SU-DHL-6 (cell line): ENCODE measurements at regions not wholly inside any gene's neighbourhood (a gene's known extent, or its start where the extent isn't known, plus 50 kb on each side); places are given as distances from the start of the nearest gene placed in this dataset.

Experiments used
- H2AFZ ChIP-seq: fragments of 200-600 bp; sonication (generic); 2 replicates; pipeline ENCODE4 v1.6.1; 2014; ENCODE audit warnings: low read depth, mild to moderate bottlenecking, moderate library complexity, mixed read lengths, antibody characterized with exemption, low read length; ENCODE audit not compliant: severe bottlenecking
- H3F3A ChIP-seq: fragments of 200-600 bp; shearing (Covaris generic); 2 replicates; pipeline ENCODE4 v1.6.0; 2016; ENCODE audit warnings: antibody characterized with exemption, mild to moderate bottlenecking; ENCODE audit not compliant: insufficient read depth
- H3K27ac ChIP-seq: fragments of 200-600 bp; sonication (generic); 2 replicates; pipeline ENCODE4 v1.5.1; 2016; ENCODE audit warnings: low read depth, mild to moderate bottlenecking, low read length, moderate library complexity, mixed read lengths
- H3K27me3 ChIP-seq: fragments of 200-600 bp; sonication (generic), shearing (Covaris generic); 2 replicates; pipeline ENCODE4 v1.6.0; 2014; ENCODE audit warnings: mild to moderate bottlenecking, low read length
- H3K36me3 ChIP-seq: fragments of 200-600 bp; sonication (generic); 2 replicates; pipeline ENCODE4 v1.6.1; 2014; ENCODE audit warnings: mild to moderate bottlenecking, low read length, mixed read lengths
- H3K4me2 ChIP-seq: fragments of 300-600, 200-600 bp; shearing (Covaris generic), sonication (generic); 2 replicates; pipeline ENCODE4 v1.6.0; 2014; ENCODE audit warnings: low read length, low read depth, mild to moderate bottlenecking; ENCODE audit not compliant: poor library complexity, severe bottlenecking
- H3K4me3 ChIP-seq: fragments of 200-600 bp; sonication (generic); 2 replicates; pipeline ENCODE4 v1.5.1; 2014; ENCODE audit warnings: antibody characterized with exemption, low read length, mild to moderate bottlenecking, mixed read lengths; ENCODE audit not compliant: insufficient read depth, poor library complexity, severe bottlenecking
- H3K79me2 ChIP-seq: fragments of 200-600 bp; sonication (generic); 2 replicates; pipeline ENCODE4 v1.6.1; 2014; ENCODE audit warnings: mild to moderate bottlenecking, low read length, moderate library complexity; ENCODE audit not compliant: insufficient read depth
- H3K9ac ChIP-seq: fragments of 200-600 bp; sonication (generic); 2 replicates; pipeline ENCODE4 v1.7.0; 2014; ENCODE audit warnings: mild to moderate bottlenecking, low read length
- H3K9me2 ChIP-seq: fragments of 200-600 bp; sonication (generic); replicated peaks from 2 replicates; pipeline ENCODE4 v1.6.1; 2014; ENCODE audit warnings: low read length; ENCODE audit not compliant: insufficient read depth
- H3K9me3 ChIP-seq: fragments of 200-600 bp; sonication (generic); 2 replicates; pipeline ENCODE4 v1.6.1; 2014; ENCODE audit warnings: low read length, mixed read lengths; ENCODE audit not compliant: insufficient read depth
- H4K20me1 ChIP-seq: fragments of 200-600 bp; sonication (generic); 2 replicates; pipeline ENCODE4 v1.6.1; 2014; ENCODE audit warnings: low read depth, mild to moderate bottlenecking, antibody characterized with exemption, low read length, moderate library complexity, mixed read lengths
- EZH2phosphoT487 ChIP-seq: fragments of 200-600 bp; sonication (generic), shearing (Covaris generic); conservative IDR thresholded peaks from 2 replicates; pipeline ENCODE4 v1.6.1; 2018; ENCODE audit warnings: mild to moderate bottlenecking, antibody characterized with exemption, low read length, moderate library complexity, mixed read lengths
- TF ChIP-seq, protein P1 (sequence below): fragments of 200-600 bp; sonication (generic); IDR thresholded peaks from one replicate; pipeline ENCODE4 v1.5.1; 2017; ENCODE audit warnings: antibody characterized with exemption, mild to moderate bottlenecking, low read length, moderate library complexity; ENCODE audit not compliant: insufficient read depth, poor library complexity, severe bottlenecking

DNA sequence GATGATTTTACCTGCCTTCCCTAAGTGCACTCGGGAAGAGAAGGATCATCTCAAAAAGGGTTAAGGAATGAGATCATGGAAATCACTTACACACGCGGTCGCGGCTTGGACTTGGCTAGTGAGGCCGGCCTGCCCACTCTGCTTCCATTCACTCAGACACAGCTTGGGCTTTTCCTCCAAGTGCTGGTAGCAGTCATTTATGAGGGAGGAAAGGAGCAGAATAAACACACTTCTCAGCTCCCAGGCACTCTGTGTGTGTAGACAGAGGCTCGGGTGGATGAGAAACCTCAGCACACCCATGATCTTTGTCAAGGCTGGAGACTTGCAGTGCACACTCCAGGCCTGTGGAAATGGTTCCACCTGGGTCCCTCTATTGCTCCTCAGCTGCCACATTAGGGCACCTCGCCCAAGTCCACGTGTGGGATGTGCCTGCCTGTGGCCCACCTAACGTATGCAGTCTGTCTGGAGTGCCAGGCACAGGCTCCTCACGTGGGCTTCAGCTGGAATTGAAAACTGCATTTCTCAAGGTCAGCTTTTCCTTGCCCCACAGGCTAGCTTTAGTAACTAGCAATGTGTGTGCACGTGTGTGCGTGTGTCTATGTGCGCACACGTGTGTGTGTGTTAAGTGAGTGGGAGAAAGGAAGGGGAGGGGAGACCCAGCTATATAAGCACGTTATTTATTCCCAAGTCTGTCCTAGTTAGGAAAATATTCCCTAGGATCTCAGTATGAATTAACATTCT is 288.4 kb downstream of the SOX11 start:
- H3K9me3 ChIP-seq, result no peaks in the 10 kb centered on the region
- H3K9ac ChIP-seq, result no peak overlapping the region
- no peaks in the 10 kb centered on the region for H3K36me3 ChIP-seq
- no peak overlapping the region for H3K27ac ChIP-seq
- H3K79me2 ChIP-seq, result no peaks in the 10 kb centered on the region
- no peaks in the 10 kb centered on the region for H3F3A ChIP-seq
- no peak overlapping the region for H2AFZ ChIP-seq
- H4K20me1 ChIP-seq, result no peaks in the 10 kb centered on the region
- H3K4me3 ChIP-seq, result no peak overlapping the region
- no peaks in the 10 kb centered on the region for H3K9me2 ChIP-seq
- TF ChIP-seq, protein P1, sequence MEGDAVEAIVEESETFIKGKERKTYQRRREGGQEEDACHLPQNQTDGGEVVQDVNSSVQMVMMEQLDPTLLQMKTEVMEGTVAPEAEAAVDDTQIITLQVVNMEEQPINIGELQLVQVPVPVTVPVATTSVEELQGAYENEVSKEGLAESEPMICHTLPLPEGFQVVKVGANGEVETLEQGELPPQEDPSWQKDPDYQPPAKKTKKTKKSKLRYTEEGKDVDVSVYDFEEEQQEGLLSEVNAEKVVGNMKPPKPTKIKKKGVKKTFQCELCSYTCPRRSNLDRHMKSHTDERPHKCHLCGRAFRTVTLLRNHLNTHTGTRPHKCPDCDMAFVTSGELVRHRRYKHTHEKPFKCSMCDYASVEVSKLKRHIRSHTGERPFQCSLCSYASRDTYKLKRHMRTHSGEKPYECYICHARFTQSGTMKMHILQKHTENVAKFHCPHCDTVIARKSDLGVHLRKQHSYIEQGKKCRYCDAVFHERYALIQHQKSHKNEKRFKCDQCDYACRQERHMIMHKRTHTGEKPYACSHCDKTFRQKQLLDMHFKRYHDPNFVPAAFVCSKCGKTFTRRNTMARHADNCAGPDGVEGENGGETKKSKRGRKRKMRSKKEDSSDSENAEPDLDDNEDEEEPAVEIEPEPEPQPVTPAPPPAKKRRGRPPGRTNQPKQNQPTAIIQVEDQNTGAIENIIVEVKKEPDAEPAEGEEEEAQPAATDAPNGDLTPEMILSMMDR, result no peak
- TF ChIP-seq EZH2phosphoT487, result no peak
- H3K4me2 ChIP-seq, result no peak overlapping the region
- no peaks in the 10 kb centered on the region for H3K27me3 ChIP-seq

DNA sequence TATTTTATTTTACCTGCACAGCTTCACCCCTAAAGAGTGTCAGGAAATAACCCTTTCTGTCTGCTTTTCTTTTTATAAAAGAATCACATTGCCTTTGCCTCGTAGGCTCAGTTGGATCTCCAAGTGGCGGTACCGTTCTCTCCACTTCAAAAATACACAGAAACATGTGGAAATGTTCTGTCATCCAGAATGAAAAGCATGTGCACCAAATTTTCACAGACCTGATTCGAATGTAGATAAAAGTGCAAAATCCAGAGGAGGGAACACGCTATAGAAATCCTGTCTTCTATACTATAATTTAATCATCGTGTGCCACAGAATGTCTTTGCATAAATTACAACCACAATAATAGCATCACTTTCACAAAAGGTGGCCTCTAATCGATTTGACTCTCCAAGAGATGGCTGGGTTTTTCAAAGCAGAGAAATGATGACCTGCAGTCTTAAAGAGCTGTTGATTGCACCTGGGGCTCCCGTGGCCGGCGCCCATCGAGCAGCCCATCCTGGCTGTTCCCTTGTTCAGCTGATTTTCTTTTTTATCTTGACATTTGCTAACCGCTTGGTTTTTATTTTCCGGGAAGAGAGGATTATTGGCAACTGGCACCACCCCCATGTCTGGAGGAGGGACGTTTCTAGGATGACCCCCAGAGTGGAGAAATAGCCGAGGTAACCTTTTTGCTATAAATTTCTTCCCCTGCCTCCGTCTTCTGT is 290.2 kb downstream of the SOX11 start:
- TF ChIP-seq EZH2phosphoT487, result no peak
- TF ChIP-seq, protein P1, result no peak
- H3K9me3 ChIP-seq, result no peaks in the 10 kb centered on the region
- H3K9me2 ChIP-seq, result no peaks in the 10 kb centered on the region
- no peaks in the 10 kb centered on the region for H3K79me2 ChIP-seq
- H3K4me2 ChIP-seq, result no peak overlapping the region
- H3K9ac ChIP-seq, result no peak overlapping the region
- no peak overlapping the region for H2AFZ ChIP-seq
- no peaks in the 10 kb centered on the region for H3K36me3 ChIP-seq
- H4K20me1 ChIP-seq, result no peaks in the 10 kb centered on the region
- no peak overlapping the region for H3K4me3 ChIP-seq
- H3F3A ChIP-seq, result no peaks in the 10 kb centered on the region
- no peaks in the 10 kb centered on the region for H3K27me3 ChIP-seq
- no peak overlapping the region for H3K27ac ChIP-seq

DNA sequence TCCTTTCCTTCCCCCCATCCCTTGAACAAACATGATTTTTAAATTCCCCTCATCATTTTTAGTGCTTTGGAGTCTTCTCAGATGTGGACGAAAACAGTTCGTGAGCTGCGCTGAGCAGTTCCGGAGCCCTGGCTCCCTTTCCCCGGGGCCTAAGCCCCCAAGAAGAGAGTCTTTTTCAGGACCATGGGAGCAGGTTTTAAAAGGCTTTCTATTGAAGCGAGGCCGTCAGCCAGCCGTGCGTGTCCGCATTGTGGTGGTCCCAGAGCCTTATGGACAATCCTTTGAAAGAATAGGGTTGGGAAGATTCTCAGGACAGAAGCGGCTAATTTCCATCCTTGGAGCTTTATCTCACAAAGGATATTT is 290.7 kb downstream of the SOX11 start:
- no peak overlapping the region for H2AFZ ChIP-seq
- no peaks in the 10 kb centered on the region for H3K36me3 ChIP-seq
- no peaks in the 10 kb centered on the region for H3K27me3 ChIP-seq
- H3K9me2 ChIP-seq, result no peaks in the 10 kb centered on the region
- H3K9me3 ChIP-seq, result no peaks in the 10 kb centered on the region
- no peak overlapping the region for H3K27ac ChIP-seq
- no peak overlapping the region for H3K4me2 ChIP-seq
- TF ChIP-seq EZH2phosphoT487, result no peak
- TF ChIP-seq, protein P1, result no peak
- no peaks in the 10 kb centered on the region for H4K20me1 ChIP-seq
- no peak overlapping the region for H3K4me3 ChIP-seq
- H3K79me2 ChIP-seq, result no peaks in the 10 kb centered on the region
- H3F3A ChIP-seq, result no peaks in the 10 kb centered on the region
- H3K9ac ChIP-seq, result no peak overlapping the region
